Stimulated activated CD8-positive, alpha-beta memory T cell treated with anti-CD3 and anti-CD28 coated beads, Interleukin-4, amount 100 ng/mL, for 48 hours (primary cell): ENCODE measurements at regions not wholly inside any gene's neighbourhood (a gene's known extent, or its start where the extent isn't known, plus 50 kb on each side); places are given as distances from the start of the nearest gene placed in this dataset.

Source experiments
- DNase-seq: peaks from one replicate; pipeline ENCODE4 v3.0.0-alpha.2; 2020

DNA sequence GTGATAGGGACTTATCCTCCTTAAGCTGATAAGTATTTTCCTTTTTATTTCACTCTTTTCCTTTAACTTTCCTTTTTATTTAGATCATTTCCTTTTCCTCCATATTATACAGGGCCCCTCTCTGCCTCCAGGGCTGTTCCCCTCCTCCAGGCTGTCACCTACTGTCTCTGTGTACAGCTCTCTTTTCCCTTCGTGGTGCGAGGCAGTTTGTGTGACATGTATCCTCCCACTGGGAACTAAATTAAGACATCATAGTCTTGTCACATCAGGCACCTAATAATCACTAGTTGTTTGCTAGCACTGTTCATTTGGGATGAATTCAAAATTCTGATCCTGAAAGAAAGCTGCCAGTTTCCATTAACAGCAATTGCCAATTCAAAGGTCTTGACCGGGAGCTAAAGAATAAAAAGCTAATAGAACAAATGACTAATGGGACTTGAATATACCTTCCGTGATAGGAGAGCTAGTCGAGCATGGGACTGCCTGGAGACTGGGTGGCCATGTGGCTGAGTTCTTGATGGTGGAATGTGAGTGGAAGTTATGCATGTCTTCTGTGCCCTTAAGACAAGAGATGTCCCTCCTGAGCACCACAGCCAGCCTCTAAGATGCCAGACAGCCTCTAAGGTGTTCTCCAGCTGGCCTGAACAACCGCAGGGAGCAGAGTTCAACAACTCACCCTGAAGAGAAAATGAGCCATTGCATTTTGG lies 77.7 kb upstream of the LRRC55 start:
- DNase-seq: no peak

DNA sequence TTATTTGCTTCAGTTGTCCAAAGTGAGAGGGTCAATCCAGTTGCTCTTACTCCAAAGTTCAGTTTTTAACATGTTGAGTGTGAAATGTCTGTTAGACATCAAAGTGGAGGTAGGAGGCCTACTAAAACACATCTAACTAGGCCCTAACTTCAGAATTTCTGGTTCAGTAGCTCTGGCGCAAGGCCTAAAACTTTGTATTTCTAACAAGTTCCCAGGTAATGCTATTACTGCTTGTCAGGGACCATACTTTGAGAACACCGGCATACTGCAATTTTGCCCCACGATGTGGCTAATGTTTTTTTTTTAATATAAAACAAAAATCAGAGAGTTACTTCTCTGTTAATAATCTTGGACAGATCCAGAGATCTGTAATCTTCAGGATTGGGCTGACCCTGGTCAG lies 72.4 kb upstream of the LRRC55 start:
- DNase-seq: no peak

DNA sequence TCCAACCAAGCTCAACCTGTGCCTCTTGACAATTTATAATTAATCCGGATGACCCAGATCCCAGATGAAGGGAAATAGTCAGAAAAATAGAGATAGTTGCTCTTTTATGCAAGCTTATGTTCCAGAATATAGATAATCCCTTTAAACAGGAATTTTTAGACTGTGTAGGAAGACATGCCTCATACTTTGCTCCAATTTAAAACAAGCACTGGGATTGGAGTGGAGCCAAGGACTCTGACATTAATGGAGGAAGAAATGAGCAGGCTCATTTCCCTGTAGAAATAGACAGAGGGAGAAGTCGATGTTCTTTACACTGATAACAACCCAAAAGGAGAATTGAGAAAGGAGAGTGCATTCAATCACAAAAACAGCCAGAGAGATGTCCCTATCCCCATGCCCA lies 70.1 kb upstream of the LRRC55 start:
- DNase-seq: no peak

DNA sequence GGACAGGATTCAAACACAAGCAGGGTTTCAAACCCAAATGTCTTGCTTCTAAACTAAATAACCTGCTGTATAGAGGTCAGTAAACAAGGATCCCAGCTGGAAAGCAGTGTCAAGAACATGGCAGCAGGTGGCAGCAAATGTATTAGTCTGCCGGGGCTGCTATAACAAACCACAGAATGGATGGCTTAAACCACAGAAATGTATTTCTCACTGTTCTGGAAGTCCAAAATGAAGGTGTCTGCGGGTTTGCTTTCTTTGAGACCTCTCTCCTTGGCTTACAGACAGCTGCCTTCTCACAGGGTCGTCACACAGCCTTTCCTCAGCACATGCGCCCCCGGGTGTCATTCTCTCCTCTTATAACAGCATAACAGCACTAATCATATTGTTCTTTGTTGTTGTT lies 65.1 kb upstream of the LRRC55 start:
- peak; percentile 26 for DNase-seq

DNA sequence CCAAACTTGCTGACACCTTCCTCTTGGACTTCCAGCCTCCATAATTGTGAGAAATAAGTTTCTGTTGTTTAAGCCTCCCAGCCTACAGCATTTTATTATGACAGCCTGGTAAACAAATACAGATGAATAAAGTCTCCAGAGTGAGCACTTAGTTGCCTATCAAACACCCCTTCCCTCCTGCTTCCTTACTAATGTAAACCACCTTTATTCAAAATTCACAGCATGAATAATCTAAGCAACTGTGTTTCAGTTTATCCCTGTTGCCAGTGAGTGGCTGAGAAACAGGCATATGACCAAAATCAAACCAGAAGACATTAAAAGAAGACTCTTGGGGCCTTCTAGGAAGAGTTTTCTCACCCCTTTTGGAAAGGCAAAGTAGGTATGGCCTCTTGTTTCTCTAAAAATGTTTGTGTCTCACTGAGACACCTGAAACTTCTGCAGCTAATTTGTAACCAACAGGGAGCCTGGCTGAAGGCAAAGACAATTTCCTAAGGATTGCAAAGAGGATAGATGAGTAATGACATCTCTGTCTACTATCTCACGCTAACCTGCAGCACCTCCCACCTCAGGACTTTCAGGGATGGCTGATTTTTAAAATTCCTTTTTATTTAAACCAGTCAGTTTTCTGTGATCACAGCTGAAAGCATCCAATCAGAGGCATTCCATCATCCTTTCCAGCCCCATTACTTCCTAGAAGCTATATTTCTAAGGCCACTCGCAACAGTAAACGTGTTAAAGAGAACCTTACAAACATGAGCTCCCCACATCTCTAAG lies 61.4 kb upstream of the LRRC55 start:
- DNase-seq: no peak

DNA sequence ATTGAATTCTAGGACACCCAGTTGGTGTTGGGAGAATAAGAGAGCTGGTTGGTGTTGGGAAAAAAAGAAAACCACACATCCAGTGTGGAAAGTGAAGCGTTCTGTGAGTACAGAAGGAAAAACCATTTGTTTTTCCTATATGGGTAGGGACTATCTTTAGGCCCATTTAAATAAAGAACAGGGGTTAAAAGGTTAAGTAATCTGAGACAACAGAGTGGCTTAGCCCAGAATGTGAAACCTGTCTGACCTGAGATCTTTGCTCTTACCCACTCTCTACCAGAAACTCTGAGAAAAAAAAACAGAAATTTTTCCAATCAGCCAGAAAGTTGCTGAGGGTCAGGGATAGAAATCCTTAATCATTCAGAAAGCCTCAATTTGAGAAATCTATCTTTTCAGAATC lies 59.8 kb upstream of the LRRC55 start:
- DNase-seq: no peak

DNA sequence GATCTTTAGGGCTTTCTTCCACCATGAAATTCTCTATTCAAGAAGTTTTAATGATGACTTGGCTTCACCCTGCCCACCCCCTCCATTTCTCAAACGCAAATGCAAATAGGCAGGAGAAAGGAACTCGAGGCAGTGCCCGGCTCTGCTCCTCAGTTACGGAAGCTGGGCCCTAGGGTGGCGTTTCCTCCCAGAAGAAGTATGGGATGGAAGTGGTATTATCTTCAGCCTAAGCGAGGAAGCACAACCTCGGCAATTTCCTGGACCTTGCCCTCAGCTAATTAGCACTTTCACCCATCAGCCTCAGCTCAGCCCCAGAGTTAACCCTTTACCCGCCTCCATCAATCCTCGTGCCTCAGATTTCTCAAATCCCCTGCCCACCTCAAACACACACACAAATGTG lies 58.2 kb upstream of the LRRC55 start:
- DNase-seq: no peak

DNA sequence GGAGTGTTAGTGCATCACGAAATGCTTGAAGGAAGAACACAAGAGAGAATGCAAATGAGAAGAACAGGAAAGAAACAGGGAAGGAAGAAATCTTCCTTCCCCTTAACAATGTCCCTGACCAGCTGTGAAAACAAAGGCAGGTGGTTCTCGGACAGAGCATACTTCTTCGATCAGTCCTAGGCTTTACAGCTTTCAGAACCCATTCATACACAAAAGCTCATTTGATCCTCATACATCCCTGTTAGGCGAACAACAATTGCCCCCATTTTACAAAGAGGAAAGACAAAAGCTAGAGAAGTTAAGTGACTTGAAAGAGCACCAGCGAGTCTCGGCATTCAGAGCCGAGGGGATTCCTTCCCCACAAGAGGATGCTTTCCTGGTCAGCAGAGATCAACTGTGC lies 57.2 kb upstream of the LRRC55 start:
- DNase-seq: no peak

DNA sequence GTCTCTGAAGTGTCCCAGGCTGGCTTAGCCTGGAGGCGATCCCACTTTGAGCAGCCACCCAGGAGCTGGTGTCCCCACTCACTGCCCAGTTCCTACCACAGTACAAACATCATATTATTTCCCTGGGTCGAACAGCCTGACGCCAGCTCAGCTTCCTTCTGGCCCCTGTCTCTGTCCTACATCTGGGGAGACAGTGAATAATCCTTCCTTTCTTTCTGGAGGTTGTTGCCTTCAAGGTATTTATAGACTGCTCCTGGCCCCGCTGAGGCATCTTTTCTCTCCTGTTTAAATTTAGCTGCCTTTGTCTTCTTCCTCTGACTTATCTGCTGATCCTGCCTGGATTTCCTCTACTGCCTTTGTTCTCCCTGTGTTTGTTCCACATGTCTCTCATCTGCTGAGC lies 56.8 kb upstream of the LRRC55 start:
- DNase-seq: no peak

DNA sequence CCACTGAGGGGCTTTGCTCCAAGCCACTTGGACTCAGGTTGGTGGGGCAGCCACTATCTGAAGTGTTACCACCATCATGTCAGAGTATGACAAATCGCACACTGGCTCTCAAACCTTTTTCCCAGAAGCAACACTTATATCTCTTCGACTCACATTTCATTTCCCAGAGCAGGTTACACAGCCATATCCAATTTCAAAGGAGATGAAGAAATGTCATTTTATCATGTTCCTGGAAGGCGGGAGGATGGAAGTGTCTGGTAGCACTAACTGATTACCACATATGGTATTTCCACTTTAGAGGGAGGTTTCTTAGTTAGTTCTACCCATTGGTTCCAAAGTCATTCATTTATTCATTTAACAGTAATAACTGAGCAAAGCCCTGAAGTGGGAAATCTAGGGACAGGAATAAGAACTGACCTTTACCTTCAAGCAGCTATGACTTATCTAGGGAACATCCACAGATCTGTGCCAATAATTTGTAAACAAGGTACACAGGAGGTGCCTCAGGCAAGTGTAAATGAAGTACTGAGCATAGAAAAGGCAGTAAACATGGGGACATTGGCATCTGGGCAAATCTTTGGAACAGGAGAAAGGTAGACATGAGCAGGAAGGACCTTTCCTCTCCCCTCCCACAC lies 54.9 kb upstream of the LRRC55 start:
- no peak for DNase-seq

DNA sequence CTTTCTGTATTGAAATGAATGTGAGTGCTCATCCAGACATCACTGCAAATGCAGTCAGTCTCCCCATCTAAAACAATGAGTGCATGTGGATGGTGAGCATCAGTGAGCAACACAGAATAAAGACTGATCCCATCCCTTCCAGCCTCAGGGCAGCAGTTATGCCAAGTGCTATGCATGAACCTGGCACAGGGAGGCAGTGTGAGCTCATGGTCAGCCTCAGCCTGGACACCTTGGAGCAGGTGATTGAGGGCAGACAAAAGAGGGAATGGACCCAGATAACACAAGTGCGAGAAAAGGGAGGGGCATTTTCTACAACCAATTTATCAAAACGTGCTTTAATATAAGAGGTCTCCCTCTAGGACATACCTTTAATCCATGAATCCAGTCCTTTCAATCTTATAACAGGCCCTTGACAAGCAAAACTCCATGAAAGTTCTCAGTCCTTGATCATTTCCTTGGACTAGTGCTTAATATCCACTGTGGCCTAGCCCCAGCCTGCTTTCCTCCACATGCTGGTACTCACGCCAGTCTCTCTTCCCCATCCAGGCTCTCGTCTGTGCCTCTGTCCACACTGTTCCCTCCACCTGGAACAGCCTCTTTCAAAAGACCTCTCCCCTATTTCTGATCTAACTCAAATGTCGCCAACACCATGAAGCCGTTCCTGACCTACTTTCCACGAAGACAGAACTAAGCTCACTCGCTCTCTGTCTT lies 50.5 kb upstream of the LRRC55 start:
- no peak for DNase-seq
